ENCODE measurements at regions not wholly inside any gene's neighbourhood (a gene's known extent, or its start where the extent isn't known, plus 50 kb on each side); places are given as distances from the start of the nearest gene placed in this dataset.

DNA sequence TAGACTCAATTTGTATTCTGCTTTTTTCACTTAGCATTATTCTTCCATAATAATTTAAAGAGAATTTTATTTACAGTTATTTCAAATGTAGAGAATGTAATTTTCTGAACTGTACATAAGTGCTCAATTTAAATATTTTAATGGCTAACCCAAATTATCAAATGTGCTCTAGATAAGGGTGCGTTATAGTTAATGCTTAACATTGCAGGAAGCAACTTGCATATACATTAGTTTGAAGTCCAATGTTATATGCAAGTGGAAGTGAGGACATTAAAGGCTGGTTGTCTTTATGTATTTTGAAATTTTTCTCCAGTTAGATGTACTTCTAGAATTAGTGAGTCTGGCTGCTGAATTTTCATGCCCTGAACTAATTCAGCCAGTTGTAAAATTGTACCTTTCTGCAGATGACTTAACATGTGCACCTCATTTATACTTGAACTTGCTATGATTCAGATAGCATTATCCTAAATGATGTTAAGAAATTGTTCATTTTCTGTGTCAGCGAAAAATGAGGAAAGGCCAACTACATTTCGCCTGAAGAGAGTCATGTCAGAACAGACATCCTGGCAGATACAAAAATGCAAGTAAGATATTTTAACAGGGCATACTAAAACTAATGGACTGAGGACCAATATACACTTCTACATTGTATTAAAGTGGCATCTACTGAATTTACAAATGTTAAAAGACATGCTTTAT is 59.2 kb upstream of the GAREM1 start:
- DNase-seq (ENCODE audit: low read depth in 1 of 2, low spot score in 1 of 2) = no peak
- no peak for TF ChIP-seq JUND (IDR thresholded peaks at IDR 0.05; ENCODE audit: low read depth)
- in situ Hi-C loops (cut with HindIII; ENCODE audit: low pct_unique_long_range_greater_than_20kb, low sequenced_read_pairs) = no loop called here

DNA sequence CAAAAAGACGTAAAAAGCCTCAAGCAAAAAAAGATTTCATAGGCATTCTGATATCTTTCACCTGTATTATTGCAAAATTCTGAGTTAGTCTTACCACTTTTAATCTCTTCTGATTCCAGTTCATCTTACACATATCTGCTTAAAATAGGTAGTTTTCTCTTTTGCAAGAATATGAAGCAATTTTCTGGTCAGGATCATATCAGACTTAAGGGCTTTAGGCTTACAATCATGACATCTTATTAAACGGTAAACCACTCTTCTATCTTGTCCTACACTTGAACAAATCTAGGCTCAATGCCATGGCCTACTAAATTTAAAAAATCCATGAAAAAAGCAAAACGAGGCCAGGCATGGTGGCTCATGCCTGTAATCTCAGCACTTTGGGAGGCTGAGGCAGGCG is 50.1 kb upstream of the GAREM1 start:
- TF ChIP-seq JUND (IDR thresholded peaks at IDR 0.05; ENCODE audit: low read depth) = no peak
- DNase-seq (ENCODE audit: low read depth in 1 of 2, low spot score in 1 of 2) = no peak
- in situ Hi-C loops (cut with HindIII; ENCODE audit: low pct_unique_long_range_greater_than_20kb, low sequenced_read_pairs) = no loop called here

Data from T47D (cell line).